Tongue (tissue), 1 donor: ENCODE measurements at regions not wholly inside any gene's neighbourhood (a gene's known extent, or its start where the extent isn't known, plus 50 kb on each side); places are given as distances from the start of the nearest gene placed in this dataset.
"Not testable (repeated sequence)": the region's sequence is repeated elsewhere in the genome, so short reads cannot be mapped to it uniquely, and the experiment has no call there.

Source experiments
- DNase-seq: peaks from one replicate; pipeline ENCODE4 v3.0.0-alpha.2; 2015

DNA sequence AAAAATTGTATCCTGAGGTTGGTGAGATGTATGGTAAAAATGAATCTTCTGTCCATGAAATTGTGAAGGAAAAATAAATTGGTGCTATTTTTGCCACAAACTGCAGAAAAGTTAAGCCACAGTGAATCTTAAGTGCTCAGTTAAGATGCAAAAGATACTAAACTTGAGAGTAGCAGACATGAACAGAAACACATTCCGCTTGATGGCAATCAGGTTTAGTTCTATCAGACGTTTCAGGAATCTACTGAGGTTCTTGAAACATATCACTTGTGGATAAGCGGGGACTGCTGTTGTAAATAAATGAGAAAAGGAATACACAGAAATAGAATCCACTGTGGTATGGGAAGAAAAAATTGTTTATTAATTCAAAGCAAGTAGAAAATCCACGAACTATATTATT is 311.2 kb upstream of the PRR16 start:
- no peak for DNase-seq

GRCh38 chr5:120153551-120153950 is 310.5 kb upstream of the PRR16 start:
- no peak for DNase-seq

- no peak for DNase-seq
These were observed 308.2 kb upstream of the PRR16 start for GRCh38 chr5:120155873-120156272.

DNA sequence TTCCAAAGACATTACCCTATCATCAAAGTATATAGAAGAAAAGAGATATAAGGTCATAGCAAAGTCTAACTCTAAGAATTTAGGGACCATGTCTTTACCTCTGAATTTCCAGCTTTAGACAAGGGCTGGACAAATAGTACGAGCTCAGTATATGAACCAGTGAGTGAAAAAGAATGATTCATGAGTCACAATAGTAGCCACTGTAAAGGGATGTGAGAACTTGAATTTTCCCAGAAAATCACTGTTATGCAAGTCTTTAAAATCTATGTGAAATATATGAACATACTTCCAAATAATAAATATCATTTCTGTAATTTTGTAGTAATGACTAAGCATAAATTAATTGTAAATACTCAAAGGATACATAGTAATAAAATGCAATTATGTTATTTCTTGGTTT is 305.9 kb upstream of the PRR16 start:
- DNase-seq: no peak

DNA sequence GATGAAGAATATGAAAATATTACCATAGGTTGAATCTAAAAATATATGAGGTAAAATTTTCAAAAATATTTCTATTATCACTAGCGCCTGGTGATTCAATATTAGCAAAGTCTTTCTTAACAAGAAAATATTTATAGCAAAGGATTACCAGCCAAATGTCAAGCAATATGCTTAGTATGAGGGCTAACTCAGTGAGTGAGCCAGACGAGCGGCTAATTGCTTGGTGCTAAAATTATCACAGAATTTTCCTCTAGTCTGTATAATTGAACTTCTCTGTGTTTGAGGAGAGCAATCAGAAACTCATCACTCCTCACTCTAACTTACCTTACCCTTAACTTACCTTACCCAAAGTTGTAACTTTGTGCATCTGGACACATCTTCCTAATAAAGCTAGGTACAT is 304.9 kb upstream of the PRR16 start:
- DNase-seq: no peak

DNA sequence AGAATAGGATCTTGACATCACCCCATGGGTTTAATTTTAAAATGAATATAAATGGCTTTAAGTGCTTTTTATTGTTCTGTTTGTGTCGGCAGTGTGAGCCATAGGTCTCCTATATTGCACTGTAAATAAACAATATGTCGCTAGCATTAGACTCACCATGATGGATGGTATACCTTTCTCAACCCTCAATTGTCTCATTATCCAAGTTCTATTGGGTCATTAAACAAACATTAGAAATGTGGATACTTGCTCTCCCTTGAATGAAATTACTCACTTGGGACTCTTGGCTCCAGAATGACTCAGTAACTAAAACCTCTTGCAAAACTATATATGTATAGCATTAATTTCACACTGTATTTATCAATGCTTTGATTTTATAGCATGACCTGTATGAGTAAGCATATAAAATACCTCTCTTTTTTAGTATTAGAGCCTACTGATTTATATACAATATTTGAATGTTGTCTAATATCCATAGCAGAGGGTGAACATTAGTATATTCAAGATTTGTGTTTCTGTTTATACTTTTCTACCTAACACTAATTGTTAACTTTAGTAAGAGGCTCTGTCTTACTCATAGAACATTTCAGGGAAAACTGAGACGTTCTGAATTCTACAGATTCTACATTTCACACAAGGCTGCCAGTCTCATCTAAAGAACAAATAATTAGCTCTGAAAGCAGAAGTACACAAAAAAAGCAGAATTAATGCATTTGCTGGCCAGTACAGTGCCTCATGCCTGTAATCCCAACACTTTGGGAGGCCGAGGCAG is 303.8 kb upstream of the PRR16 start:
- DNase-seq: no peak

- DNase-seq: no peak
These were observed 301.8 kb upstream of the PRR16 start for GRCh38 chr5:120162321-120162720.

GRCh38 chr5:120164037-120164436 is 300.1 kb upstream of the PRR16 start:
- no peak for DNase-seq

- DNase-seq: no peak
These were observed 299.1 kb upstream of the PRR16 start for GRCh38 chr5:120164986-120165385.

DNA sequence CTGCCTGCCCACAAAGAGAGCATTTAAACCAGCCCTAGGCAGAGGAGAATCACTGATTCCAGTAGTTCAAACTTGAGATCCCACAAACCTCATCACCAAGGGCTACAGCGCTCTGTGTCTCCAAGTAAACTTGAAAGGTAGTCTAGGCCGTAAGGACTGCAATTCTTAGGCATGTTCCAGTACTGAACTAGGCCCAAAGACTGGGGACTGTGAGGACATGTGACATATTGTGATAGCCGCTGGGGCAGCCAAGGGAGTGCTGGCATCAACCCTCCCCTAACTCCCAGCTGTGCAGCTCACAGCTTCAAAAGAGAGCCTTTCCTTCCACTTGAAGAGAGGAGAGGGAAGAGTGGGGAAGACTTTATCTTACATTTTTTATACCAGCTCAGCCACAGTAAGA is 291.0 kb upstream of the PRR16 start:
- no peak for DNase-seq

GRCh38 chr5:120174089-120174488 is 290.0 kb upstream of the PRR16 start:
- DNase-seq: no peak

GRCh38 chr5:120181238-120181637 is 282.9 kb upstream of the PRR16 start:
- not testable (repeated sequence) for DNase-seq

DNA sequence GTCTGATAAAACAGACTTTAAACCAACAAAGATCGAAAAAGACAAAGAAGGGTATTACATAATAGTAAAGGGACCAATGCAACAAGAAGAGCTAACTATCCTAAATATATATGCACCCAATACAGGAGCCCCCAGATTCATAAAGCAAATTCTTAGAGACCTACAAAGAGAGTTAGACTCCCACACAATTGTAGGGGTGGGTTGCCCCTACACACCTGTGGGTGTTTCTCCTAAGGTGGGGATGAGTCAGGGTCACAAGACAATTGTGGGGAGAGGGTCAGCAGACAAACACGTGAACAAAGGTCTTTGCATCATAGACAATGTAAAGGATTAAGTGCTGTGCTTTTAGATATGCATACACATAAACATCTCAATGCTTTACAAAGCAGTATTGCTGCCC is 269.4 kb upstream of the PRR16 start:
- not testable (repeated sequence) for DNase-seq

GRCh38 chr5:120199559-120199958 is 264.5 kb upstream of the PRR16 start:
- DNase-seq: no peak

DNA sequence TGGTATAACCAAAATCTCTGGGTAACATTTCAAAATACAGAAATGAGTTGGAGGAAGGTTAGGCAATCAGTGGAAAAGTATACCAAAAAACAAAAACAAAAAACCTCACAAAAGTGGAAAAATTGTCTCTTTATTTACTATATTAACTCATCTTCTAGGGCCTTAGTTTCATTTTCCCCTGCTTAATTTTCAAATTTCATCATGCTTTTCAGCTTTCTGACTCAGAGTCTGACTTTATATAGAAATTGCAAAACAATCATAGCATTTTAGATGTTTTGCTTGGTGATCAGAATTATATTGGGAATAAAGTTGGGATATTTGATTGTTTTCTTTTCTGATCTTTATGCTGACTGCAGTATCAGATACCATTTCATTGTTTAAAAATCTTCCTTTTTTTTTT is 257.0 kb upstream of the PRR16 start:
- DNase-seq: no peak

DNA sequence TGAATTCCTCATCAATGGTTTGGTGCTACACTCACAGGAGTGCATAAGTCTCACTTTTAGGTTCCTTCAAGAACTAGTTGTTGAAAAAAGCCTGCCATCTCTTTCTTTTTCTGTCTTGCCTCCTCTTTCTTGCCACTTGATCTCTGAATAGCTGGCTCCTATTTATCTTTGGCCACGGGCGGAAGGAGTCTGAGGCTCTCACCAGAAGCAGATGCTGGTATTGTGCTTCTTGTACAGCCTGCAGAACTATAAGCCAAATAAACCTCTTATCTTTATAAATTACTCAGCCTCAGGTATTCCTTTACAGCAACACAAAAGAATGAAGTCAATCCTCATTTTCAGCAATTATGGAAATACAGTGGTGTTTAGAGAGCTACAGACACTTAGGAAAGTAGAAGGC is 247.1 kb upstream of the PRR16 start:
- no peak for DNase-seq

- DNase-seq: no peak
These were observed 244.1 kb upstream of the PRR16 start for GRCh38 chr5:120219988-120220387.

DNA sequence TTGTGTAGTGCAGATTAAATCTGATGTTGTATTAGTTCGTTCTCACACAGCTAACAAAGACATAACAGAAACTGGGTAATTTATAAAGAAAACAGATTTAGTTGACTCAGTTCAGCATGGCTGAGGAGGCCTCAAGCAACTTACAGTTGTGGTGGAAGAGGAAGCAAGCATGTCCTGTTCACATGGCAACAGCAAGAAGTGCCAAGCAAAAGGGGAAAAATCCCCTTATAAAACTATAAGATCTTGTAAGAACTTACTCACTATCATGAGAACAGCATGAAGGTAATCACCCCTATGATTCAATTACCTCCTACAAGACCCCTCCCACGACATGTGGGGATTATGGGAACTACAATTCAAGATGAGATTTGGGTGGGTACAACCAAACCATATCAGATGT is 238.6 kb upstream of the PRR16 start:
- DNase-seq: no peak

DNA sequence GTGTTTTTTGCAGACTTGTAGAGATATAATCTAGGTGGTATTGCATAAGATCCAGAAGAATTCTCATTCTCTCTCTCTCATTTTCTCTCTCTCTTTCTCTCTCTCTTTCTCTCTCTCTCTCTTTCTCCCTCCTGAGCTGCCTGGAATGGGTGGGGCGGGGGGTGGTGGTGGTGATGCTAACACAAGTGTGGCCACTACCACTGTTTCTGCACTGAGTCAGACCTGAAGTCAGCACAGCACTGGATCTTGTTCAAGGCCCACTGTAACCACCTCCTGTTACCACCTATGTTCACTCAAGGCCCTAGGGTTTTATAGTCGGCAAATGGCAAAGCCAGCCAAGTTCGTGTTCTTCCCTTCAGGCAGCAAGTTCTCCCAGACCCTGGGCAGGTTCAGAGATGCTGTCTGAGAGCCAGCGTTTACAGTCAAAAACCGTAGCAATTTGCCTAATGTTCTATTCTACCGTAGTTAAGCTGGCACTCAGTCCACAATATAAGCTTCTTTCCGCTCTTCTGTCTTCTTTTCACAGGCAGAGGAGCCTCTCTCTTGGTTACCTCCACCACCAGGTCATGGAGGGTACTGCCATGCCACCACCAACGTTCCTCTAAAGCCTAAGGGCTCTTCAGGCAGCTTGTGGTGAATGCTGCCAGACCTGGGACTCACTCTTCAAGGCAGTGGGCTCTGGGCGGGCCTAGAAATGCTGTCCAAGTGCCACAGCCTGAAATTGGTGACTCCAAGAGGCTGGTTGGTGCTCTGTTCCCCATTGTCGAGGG is 235.7 kb upstream of the PRR16 start:
- no peak for DNase-seq

GRCh38 chr5:120229036-120229435 is 235.1 kb upstream of the PRR16 start:
- no peak for DNase-seq

GRCh38 chr5:120231563-120231962 is 232.5 kb upstream of the PRR16 start:
- no peak for DNase-seq

- DNase-seq: no peak
These were observed 227.7 kb upstream of the PRR16 start for GRCh38 chr5:120236360-120236759.

- no peak for DNase-seq
These were observed 225.0 kb upstream of the PRR16 start for GRCh38 chr5:120239086-120239485.

DNA sequence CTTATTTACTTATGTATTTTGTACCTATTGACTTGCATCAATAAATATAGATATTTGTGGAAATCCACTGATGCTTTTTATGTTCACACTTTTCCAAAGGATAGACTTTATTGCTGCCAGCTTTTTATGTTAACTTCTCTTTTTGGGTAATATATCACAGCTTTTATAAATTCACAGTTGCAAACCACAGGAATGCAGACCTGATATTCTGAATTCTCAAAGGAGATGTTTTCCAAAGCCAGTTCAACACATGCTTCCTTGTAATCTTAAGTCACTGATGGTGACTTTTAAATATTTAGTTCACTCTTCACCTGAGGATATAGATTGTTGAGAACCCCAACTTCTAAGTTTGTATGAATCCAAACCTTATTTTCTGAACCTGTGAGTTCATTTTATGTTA is 223.4 kb upstream of the PRR16 start:
- no peak for DNase-seq
